Hypothalamus (tissue), 51 donors: ENCODE measurements at regions not wholly inside any gene's neighbourhood (a gene's known extent, or its start where the extent isn't known, plus 50 kb on each side); places are given as distances from the start of the nearest gene placed in this dataset.

Source experiments
- DNase-seq, 51 donors: peaks; one replicate each; lab custom pipeline; 2025; lab: John Stamatoyannopoulos, UW

GRCh38 chr1:2886631-2887030, 85.1 kb upstream of the TTC34 start:
- DNase-seq, result no peak

- DNase-seq, result no peak
Measured at GRCh38 chr1:2887941-2888855, 86.7 kb upstream of the TTC34 start.

DNA sequence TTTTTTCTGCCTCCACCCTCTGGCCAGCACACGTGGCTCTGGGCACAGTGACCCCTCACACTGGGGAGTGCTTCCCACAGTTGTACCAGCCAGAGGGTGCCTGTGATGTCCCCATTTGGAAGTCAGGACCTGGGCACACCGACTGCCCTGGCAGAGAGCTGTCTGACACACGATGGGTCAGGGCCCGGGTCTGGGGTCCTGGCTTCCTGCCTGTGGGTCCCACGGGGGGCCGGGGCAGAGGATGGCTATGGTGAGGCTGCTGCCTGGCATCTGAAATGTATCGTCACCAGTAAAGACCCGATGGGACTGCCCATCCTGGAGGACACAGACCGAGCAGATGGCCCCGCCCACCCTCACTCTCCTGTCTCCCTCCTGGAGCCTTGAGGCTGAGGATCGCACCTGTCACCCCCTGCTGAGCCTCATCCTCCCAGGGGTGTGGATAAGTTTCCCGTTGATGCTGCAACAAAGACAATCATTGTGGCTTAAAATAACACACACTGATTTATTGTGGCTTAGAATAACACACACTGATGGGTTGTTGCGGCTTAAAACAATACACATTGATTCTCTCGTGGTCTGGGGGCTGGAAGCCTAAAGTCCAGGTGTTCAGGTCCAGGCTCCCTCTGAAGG, 88.8 kb upstream of the TTC34 start:
- DNase-seq, result no peak

GRCh38 chr1:2891923-2892448, 90.5 kb upstream of the TTC34 start:
- DNase-seq, result no peak

GRCh38 chr1:2893473-2894120, 92.1 kb upstream of the TTC34 start:
- DNase-seq, result no peak

- no peak for DNase-seq
Measured at GRCh38 chr1:2894381-2895041, 93.0 kb upstream of the TTC34 start.

DNA sequence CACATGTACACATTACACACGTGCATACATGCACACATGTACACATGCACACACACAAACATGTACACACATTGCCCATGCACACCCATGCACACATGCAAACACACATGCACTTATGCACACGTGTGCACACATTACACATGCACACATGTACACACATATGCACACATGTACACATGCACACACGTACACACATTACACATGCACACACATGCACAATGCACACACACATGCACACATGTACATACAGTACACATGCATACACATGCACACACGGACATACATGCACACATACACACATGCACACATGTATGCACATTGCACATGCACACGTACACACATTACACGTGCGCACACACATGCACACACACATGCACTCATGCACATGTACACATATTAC, 95.3 kb upstream of the TTC34 start:
- no peak for DNase-seq

DNA sequence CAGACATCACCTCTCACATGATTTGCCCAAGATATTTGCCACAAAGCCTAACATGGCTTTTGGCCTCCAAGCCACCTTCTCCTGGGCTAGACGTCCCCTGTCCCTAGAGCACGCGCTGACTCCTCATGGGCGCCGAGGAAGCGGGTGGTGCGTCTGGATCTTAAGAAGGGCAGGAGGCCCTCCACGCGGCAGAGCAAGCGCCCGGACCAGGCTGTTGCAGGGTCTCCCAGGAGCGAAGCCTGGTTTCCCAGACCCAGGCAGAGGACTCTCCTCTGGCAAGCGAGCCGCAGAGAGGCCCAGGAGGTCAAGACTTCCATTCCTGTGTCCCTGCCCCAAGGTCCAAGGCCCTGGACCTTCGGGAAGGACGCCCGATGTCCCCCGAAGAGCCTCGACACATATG, 101.7 kb upstream of the TTC34 start:
- DNase-seq, result no peak

- no peak for DNase-seq
Measured at GRCh38 chr1:2904191-2904590, 102.7 kb upstream of the TTC34 start.

GRCh38 chr1:2905356-2905755, 103.9 kb upstream of the TTC34 start:
- no peak for DNase-seq

- peak in 19 of 51 donors; percentile 5 to 54 (median 20) for DNase-seq
Measured at GRCh38 chr1:2906085-2906484, 104.6 kb upstream of the TTC34 start.

GRCh38 chr1:2906620-2907019, 105.1 kb upstream of the TTC34 start:
- no peak for DNase-seq

GRCh38 chr1:2907051-2907450, 105.6 kb upstream of the TTC34 start:
- no peak for DNase-seq

- DNase-seq, result no peak
Measured at GRCh38 chr1:2908081-2908480, 106.6 kb upstream of the TTC34 start.

DNA sequence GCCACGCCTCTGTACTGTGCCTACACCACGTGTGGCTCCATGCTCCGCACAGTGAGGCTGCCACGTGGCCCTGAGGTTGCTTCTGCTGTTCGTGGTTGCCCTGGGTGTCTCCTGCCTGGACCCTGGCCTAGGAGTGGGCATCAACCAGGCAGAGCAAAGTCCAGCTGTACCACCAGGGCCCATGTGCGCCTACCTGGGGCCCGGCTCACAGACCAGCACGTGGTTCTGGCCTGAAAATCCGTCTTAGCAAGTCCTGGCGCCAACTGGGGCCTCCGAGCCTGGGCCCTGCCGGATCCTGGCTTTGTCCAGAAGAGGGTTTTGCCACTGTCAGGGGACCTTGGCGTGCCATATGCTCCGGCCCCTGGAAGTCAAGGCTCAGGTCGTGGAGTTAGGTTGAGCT, 107.1 kb upstream of the TTC34 start:
- no peak for DNase-seq

GRCh38 chr1:2909797-2910196, 108.3 kb upstream of the TTC34 start:
- no peak for DNase-seq

DNA sequence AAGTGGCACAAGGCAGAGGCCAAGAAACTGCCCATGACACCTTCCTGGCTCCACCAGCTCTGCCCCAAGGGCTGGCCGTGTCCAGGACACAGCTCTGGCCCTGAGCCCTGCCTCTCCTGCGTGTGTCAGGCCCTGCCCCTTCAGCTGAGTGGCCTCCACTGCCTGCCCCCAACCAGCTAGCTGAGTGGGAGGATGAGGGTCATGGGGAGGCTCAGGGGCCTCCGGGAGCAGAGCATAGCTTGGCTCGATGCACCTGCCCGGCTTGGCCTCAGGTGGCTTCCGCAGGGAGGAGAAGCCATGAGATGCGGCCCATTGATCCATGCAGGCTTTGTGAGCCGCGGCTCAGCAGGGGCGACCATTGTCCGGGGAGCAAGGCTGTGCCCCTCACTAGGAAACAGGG, 108.7 kb upstream of the TTC34 start:
- no peak for DNase-seq

GRCh38 chr1:2911421-2912178, 109.7 kb upstream of the ACTRT2 start:
- no peak for DNase-seq

- DNase-seq, result no peak
Measured at GRCh38 chr1:2912424-2913061, 108.7 kb upstream of the ACTRT2 start.

DNA sequence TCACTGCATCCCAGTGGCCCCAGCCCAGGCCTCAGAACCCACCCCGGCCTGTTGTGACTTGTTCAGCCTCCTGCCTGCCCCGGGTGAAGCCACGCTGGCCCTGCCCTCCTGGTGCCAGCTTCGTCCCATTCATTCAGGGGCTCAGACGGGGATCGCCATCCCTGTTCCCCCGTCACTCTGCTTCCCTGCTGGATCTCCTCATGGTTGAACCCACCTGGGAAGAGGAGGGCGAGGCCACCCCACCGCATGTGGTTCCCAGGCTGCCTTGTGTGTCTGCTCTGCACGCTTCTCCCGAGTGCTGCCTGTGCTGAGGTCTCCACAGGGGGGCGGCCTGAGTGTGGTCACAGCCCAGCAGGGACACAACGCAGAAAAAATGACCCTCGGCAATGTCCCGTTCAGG, 108.2 kb upstream of the ACTRT2 start:
- peak in 1 of 51 donors; percentile 9 for DNase-seq
